GM12874 (cell line): ENCODE measurements at regions not wholly inside any gene's neighbourhood (a gene's known extent, or its start where the extent isn't known, plus 50 kb on each side); places are given as distances from the start of the nearest gene placed in this dataset.

Experiments used
- CTCF ChIP-seq: IDR thresholded peaks from 2 replicates; pipeline ENCODE4 v1.5.1; 2011; ENCODE audit warnings: low read depth, mild to moderate bottlenecking, control low read depth, low read length, moderate library complexity; ENCODE audit not compliant: insufficient read depth

GRCh38 chr14:44453433-44454171 lies 53.5 kb downstream of the FSCB start:
- no peak for TF ChIP-seq CTCF

- no peak for TF ChIP-seq CTCF
Observed at GRCh38 chr14:44449680-44450079, 57.4 kb downstream of the FSCB start.

- no peak for TF ChIP-seq CTCF
Observed at GRCh38 chr14:44448951-44449358, 58.1 kb downstream of the FSCB start.

- no peak for TF ChIP-seq CTCF
Observed at GRCh38 chr14:44446965-44447364, 60.1 kb downstream of the FSCB start.

GRCh38 chr14:44444454-44444853 lies 62.6 kb downstream of the FSCB start:
- no peak for TF ChIP-seq CTCF

- TF ChIP-seq CTCF, result no peak
Observed at GRCh38 chr14:44438936-44439335, 68.1 kb downstream of the FSCB start.

GRCh38 chr14:44438221-44438620 lies 68.9 kb downstream of the FSCB start:
- TF ChIP-seq CTCF, result no peak
